Activated CD8-positive, alpha-beta T cell treated with anti-CD3 and anti-CD28 coated beads, Interleukin-2, amount 10 ng/mL, durations not matched to agents 7 days and 5 days (primary cell): ENCODE measurements at regions not wholly inside any gene's neighbourhood (a gene's known extent, or its start where the extent isn't known, plus 50 kb on each side); places are given as distances from the start of the nearest gene placed in this dataset.

Experiments used
- ATAC-seq: fragments of 150-1000 bp; cut with Tn5 transposase; one replicate; pipeline ENCODE4 v1.10.0; 2021; ENCODE audit warnings: moderate library complexity
- CTCF ChIA-PET: fragments of 350-600 bp; sonication (Branson Sonifier 250); formaldehyde crosslinking; loops from one replicate; lab custom pipeline; 2021; ENCODE audit warnings: antibody characterized with exemption; lab: Charles Lee
- POLR2A ChIA-PET: fragments of 350-600 bp; sonication (Branson Sonifier 250); formaldehyde crosslinking; loops from one replicate; lab custom pipeline; 2021; ENCODE audit warnings: antibody characterized with exemption; lab: Charles Lee
- DNase-seq: peaks from one replicate; pipeline ENCODE4 v3.0.0-alpha.2; 2020
- H3K27ac Mint-ChIP-seq: one replicate; pipeline ENCODE4 v1.8.0; 2021; ENCODE audit warnings: mild to moderate bottlenecking, mixed read lengths
- H3K27me3 Mint-ChIP-seq: one replicate; pipeline ENCODE4 v1.8.0; 2021; ENCODE audit warnings: low read depth, mixed read lengths
- H3K36me3 Mint-ChIP-seq: one replicate; pipeline ENCODE4 v1.8.0; 2021; ENCODE audit warnings: low read depth, mixed read lengths
- H3K4me1 Mint-ChIP-seq: one replicate; pipeline ENCODE4 v1.8.0; 2021; ENCODE audit warnings: low read depth, mixed read lengths
- H3K4me3 Mint-ChIP-seq: one replicate; pipeline ENCODE4 v1.8.0; 2021; ENCODE audit warnings: mild to moderate bottlenecking, mixed read lengths
- H3K9me3 Mint-ChIP-seq: one replicate; pipeline ENCODE4 v1.8.0; 2022; ENCODE audit warnings: mixed read lengths; ENCODE audit not compliant: insufficient read depth

GRCh38 chr10:78715435-78715834 lies 353.3 kb upstream of the ZMIZ1 start:
- Mint-ChIP-seq H3K36me3 (no peaks in the 10 kb centered on the region), H3K27ac (no peak overlapping the region), H3K4me3 (no peak overlapping the region), H3K4me1 (no peaks in the 10 kb centered on the region), H3K27me3 (peaks cover 9% of the 10 kb centered on the region), H3K9me3 (no peaks in the 10 kb centered on the region)
- ChIA-PET POLR2A (no interaction called here), CTCF (no interaction called here)
- ATAC-seq (no peak), DNase-seq (no peak)

- H3K27ac Mint-ChIP-seq, result no peak overlapping the region
- DNase-seq (no peak), ATAC-seq (no peak)
- no peaks in the 10 kb centered on the region for H3K36me3 Mint-ChIP-seq
- H3K27me3 Mint-ChIP-seq, result peaks cover 14% of the 10 kb centered on the region
- no peaks in the 10 kb centered on the region for H3K9me3 Mint-ChIP-seq
- CTCF ChIA-PET, result no interaction called here
- H3K4me3 Mint-ChIP-seq, result no peak overlapping the region
- POLR2A ChIA-PET, result no interaction called here
- H3K4me1 Mint-ChIP-seq, result no peaks in the 10 kb centered on the region
Observed at GRCh38 chr10:78716043-78716660, 352.6 kb upstream of the ZMIZ1 start.

GRCh38 chr10:78717200-78717599 lies 351.6 kb upstream of the ZMIZ1 start:
- ATAC-seq, result no peak
- no peak overlapping the region for H3K27ac Mint-ChIP-seq

GRCh38 chr10:78718032-78718572 lies 350.7 kb upstream of the ZMIZ1 start:
- no peaks in the 10 kb centered on the region for H3K36me3 Mint-ChIP-seq
- ATAC-seq (no peak), DNase-seq (no peak)
- H3K27me3 Mint-ChIP-seq, result peaks cover 12% of the 10 kb centered on the region
- no peak overlapping the region for H3K27ac Mint-ChIP-seq
- no peaks in the 10 kb centered on the region for H3K4me1 Mint-ChIP-seq
- H3K4me3 Mint-ChIP-seq, result no peak overlapping the region
- ChIA-PET CTCF (no interaction called here), POLR2A (no interaction called here)
- no peaks in the 10 kb centered on the region for H3K9me3 Mint-ChIP-seq

More at GRCh38 chr10:78717200-78717599, 351.6 kb upstream of the ZMIZ1 start:
- ChIA-PET CTCF (no interaction called here), POLR2A (no interaction called here)
- peaks cover 12% of the 10 kb centered on the region for H3K27me3 Mint-ChIP-seq
- no peak for DNase-seq
- H3K9me3 Mint-ChIP-seq, result no peaks in the 10 kb centered on the region
- no peaks in the 10 kb centered on the region for H3K4me1 Mint-ChIP-seq
- H3K4me3 Mint-ChIP-seq, result no peak overlapping the region
- no peaks in the 10 kb centered on the region for H3K36me3 Mint-ChIP-seq

GRCh38 chr10:78719276-78719675 lies 349.5 kb upstream of the ZMIZ1 start:
- no peak overlapping the region for H3K4me3 Mint-ChIP-seq
- H3K4me1 Mint-ChIP-seq, result no peaks in the 10 kb centered on the region
- POLR2A ChIA-PET, result no interaction called here
- no peaks in the 10 kb centered on the region for H3K36me3 Mint-ChIP-seq
- CTCF ChIA-PET, result no interaction called here
- H3K27me3 Mint-ChIP-seq, result peaks cover 23% of the 10 kb centered on the region
- no peak overlapping the region for H3K27ac Mint-ChIP-seq
- no peak for DNase-seq
- ATAC-seq, result no peak
- no peaks in the 10 kb centered on the region for H3K9me3 Mint-ChIP-seq

- H3K27ac Mint-ChIP-seq, result no peak overlapping the region
- ChIA-PET CTCF (interaction anchor here (0.9 kb wide), 1 partner anchor 55 kb away, joined by 3 read pairs; no protein-coding TSS in a partner anchor), POLR2A (no interaction called here)
- no peaks in the 10 kb centered on the region for H3K4me1 Mint-ChIP-seq
- H3K9me3 Mint-ChIP-seq, result no peaks in the 10 kb centered on the region
- no peak for ATAC-seq
- H3K36me3 Mint-ChIP-seq, result no peaks in the 10 kb centered on the region
- DNase-seq, result no peak
- H3K4me3 Mint-ChIP-seq, result no peak overlapping the region
- H3K27me3 Mint-ChIP-seq, result peaks cover 20% of the 10 kb centered on the region
Observed at GRCh38 chr10:78720091-78720490, 348.7 kb upstream of the ZMIZ1 start.

- Mint-ChIP-seq H3K27ac (no peak overlapping the region), H3K27me3 (peaks cover 27% of the 10 kb centered on the region), H3K9me3 (no peaks in the 10 kb centered on the region), H3K4me1 (no peaks in the 10 kb centered on the region), H3K4me3 (no peak overlapping the region), H3K36me3 (no peaks in the 10 kb centered on the region)
- ATAC-seq, result no peak
- CTCF ChIA-PET, result interaction anchor here (1.6 kb wide), 1 partner anchor 56 kb away, joined by 3 read pairs; no protein-coding TSS in a partner anchor
- DNase-seq, result no peak
- POLR2A ChIA-PET, result no interaction called here
Observed at GRCh38 chr10:78721231-78721630, 347.5 kb upstream of the ZMIZ1 start.

GRCh38 chr10:78724846-78725245 lies 343.9 kb upstream of the ZMIZ1 start:
- Mint-ChIP-seq H3K4me1 (no peaks in the 10 kb centered on the region), H3K27me3 (peaks cover 39% of the 10 kb centered on the region), H3K36me3 (no peaks in the 10 kb centered on the region), H3K4me3 (no peak overlapping the region), H3K27ac (no peak overlapping the region), H3K9me3 (no peaks in the 10 kb centered on the region)
- ATAC-seq, result no peak
- ChIA-PET POLR2A (no interaction called here), CTCF (no interaction called here)
- no peak for DNase-seq

- no peaks in the 10 kb centered on the region for H3K9me3 Mint-ChIP-seq
- peaks cover 38% of the 10 kb centered on the region for H3K27me3 Mint-ChIP-seq
- POLR2A ChIA-PET, result no interaction called here
- H3K27ac Mint-ChIP-seq, result no peak overlapping the region
- DNase-seq (no peak), ATAC-seq (no peak)
- CTCF ChIA-PET, result no interaction called here
- no peaks in the 10 kb centered on the region for H3K4me1 Mint-ChIP-seq
- H3K4me3 Mint-ChIP-seq, result no peak overlapping the region
- no peaks in the 10 kb centered on the region for H3K36me3 Mint-ChIP-seq
Observed at GRCh38 chr10:78726171-78726570, 342.6 kb upstream of the ZMIZ1 start.

- H3K9me3 Mint-ChIP-seq, result no peaks in the 10 kb centered on the region
- DNase-seq (no peak), ATAC-seq (no peak)
- H3K27ac Mint-ChIP-seq, result no peak overlapping the region
- no peaks in the 10 kb centered on the region for H3K36me3 Mint-ChIP-seq
- H3K4me3 Mint-ChIP-seq, result no peak overlapping the region
- POLR2A ChIA-PET, result no interaction called here
- peaks cover 38% of the 10 kb centered on the region for H3K27me3 Mint-ChIP-seq
- H3K4me1 Mint-ChIP-seq, result no peaks in the 10 kb centered on the region
- CTCF ChIA-PET, result no interaction called here
Observed at GRCh38 chr10:78727251-78727650, 341.5 kb upstream of the ZMIZ1 start.

- ChIA-PET POLR2A (no interaction called here), CTCF (no interaction called here)
- DNase-seq (no peak), ATAC-seq (no peak)
- Mint-ChIP-seq H3K36me3 (no peaks in the 10 kb centered on the region), H3K9me3 (no peaks in the 10 kb centered on the region), H3K4me3 (no peak overlapping the region), H3K27ac (no peak overlapping the region), H3K27me3 (peaks cover 38% of the 10 kb centered on the region), H3K4me1 (no peaks in the 10 kb centered on the region)
Observed at GRCh38 chr10:78727728-78728127, 341.0 kb upstream of the ZMIZ1 start.

- Mint-ChIP-seq H3K9me3 (no peaks in the 10 kb centered on the region), H3K4me3 (no peak overlapping the region), H3K36me3 (no peaks in the 10 kb centered on the region), H3K27me3 (peaks cover 38% of the 10 kb centered on the region), H3K4me1 (no peaks in the 10 kb centered on the region), H3K27ac (no peak overlapping the region)
- DNase-seq (no peak), ATAC-seq (no peak)
- ChIA-PET CTCF (no interaction called here), POLR2A (no interaction called here)
Observed at GRCh38 chr10:78728176-78728575, 340.6 kb upstream of the ZMIZ1 start.

GRCh38 chr10:78729366-78729765 lies 339.4 kb upstream of the ZMIZ1 start:
- no peak for DNase-seq
- Mint-ChIP-seq H3K9me3 (no peaks in the 10 kb centered on the region), H3K36me3 (no peaks in the 10 kb centered on the region), H3K4me3 (no peak overlapping the region), H3K27me3 (peaks cover 27% of the 10 kb centered on the region), H3K27ac (no peak overlapping the region), H3K4me1 (no peaks in the 10 kb centered on the region)
- ATAC-seq, result no peak
- ChIA-PET POLR2A (no interaction called here), CTCF (no interaction called here)
